SH-SY5Y (cell line): ENCODE measurements at regions not wholly inside any gene's neighbourhood (a gene's known extent, or its start where the extent isn't known, plus 50 kb on each side); places are given as distances from the start of the nearest gene placed in this dataset.

Source experiments
- GATA2 ChIP-seq: IDR thresholded peaks from 2 replicates; pipeline ENCODE4 v1.6.1; 2011; ENCODE audit warnings: mild to moderate bottlenecking, low read depth, low read length
- GATA3 ChIP-seq: IDR thresholded peaks from 2 replicates; pipeline ENCODE4 v1.6.1; 2011; ENCODE audit warnings: low read depth, mild to moderate bottlenecking, low read length, moderate library complexity

- TF ChIP-seq GATA2 (no peak), GATA3 (no peak)
Measured at GRCh38 chr6:87798393-87799278, 96.6 kb upstream of the AKIRIN2 start.

- no peak for TF ChIP-seq GATA2
- no peak for TF ChIP-seq GATA3
Measured at GRCh38 chr6:87794922-87795885, 93.2 kb upstream of the AKIRIN2 start.

- no peak for TF ChIP-seq GATA3
Measured at GRCh38 chr6:87793315-87793714, 91.3 kb upstream of the AKIRIN2 start.

- TF ChIP-seq GATA3, result no peak
- no peak for TF ChIP-seq GATA2
Measured at GRCh38 chr6:87791982-87792381, 89.9 kb upstream of the AKIRIN2 start.

GRCh38 chr6:87791485-87791884 is 89.5 kb upstream of the AKIRIN2 start:
- TF ChIP-seq GATA3, result no peak
- TF ChIP-seq GATA2, result no peak

- no peak for TF ChIP-seq GATA2
- no peak for TF ChIP-seq GATA3
Measured at GRCh38 chr6:87791029-87791428, 89.0 kb upstream of the AKIRIN2 start.

GRCh38 chr6:87789900-87790290 is 87.9 kb upstream of the AKIRIN2 start:
- no peak for TF ChIP-seq GATA3
- TF ChIP-seq GATA2, result no peak

- TF ChIP-seq GATA2 (no peak), GATA3 (no peak)
Measured at GRCh38 chr6:87789198-87789899, 87.3 kb upstream of the AKIRIN2 start.

- TF ChIP-seq GATA3 (no peak), GATA2 (no peak)
Measured at GRCh38 chr6:87788141-87788540, 86.1 kb upstream of the AKIRIN2 start.

GRCh38 chr6:87785229-87785862 is 83.3 kb upstream of the AKIRIN2 start:
- TF ChIP-seq GATA2 (no peak), GATA3 (no peak)

- no peak for TF ChIP-seq GATA2
- no peak for TF ChIP-seq GATA3
Measured at GRCh38 chr6:87784690-87785089, 82.7 kb upstream of the AKIRIN2 start.

- TF ChIP-seq GATA3 (no peak), GATA2 (no peak)
Measured at GRCh38 chr6:87784051-87784450, 82.0 kb upstream of the AKIRIN2 start.

- TF ChIP-seq GATA3, result no peak
- no peak for TF ChIP-seq GATA2
Measured at GRCh38 chr6:87779542-87779941, 77.5 kb upstream of the AKIRIN2 start.
